ENCODE measurements at regions not wholly inside any gene's neighbourhood (a gene's known extent, or its start where the extent isn't known, plus 50 kb on each side); places are given as distances from the start of the nearest gene placed in this dataset.

GRCh38 chr3:72418856-72419255, 429.4 kb downstream of the SHQ1 start:
- Histone ChIP-seq H3K27ac (replicated peaks; ENCODE audit: low read length) (no peak overlapping the region), H4K91ac (ENCODE audit: low read depth, low read length, poor library complexity) (no peak overlapping the region), H3K4ac (ENCODE audit: low read length) (no peak overlapping the region), H3K4me1 (ENCODE audit: control insufficient read depth in 2 of 2, insufficient read depth in 1 of 2, low read depth in 1 of 2, low read length in 2 of 2) (no peaks in the 10 kb centered on the region), H2BK12ac (ENCODE audit: low read length) (no peak overlapping the region), H3K9ac (ENCODE audit: low read depth, low read length, poor library complexity) (no peak overlapping the region), H2AFZ (ENCODE audit: low read length) (no peak overlapping the region), H3K27me3 (ENCODE audit: control insufficient read depth in 3 of 3, insufficient read depth in 3 of 3, low read depth in 1 of 3, low read length in 3 of 3) (no peaks in the 10 kb centered on the region), H2BK15ac (ENCODE audit: low read length) (no peak overlapping the region), H3K14ac (ENCODE audit: low read length) (no peak overlapping the region), H3K18ac (ENCODE audit: low read length) (no peak overlapping the region), H3K79me1 (ENCODE audit: low read depth, low read length) (peaks cover 6% of the 10 kb centered on the region), H3K9me3 (replicated peaks in 1 of 2; ENCODE audit: control insufficient read depth in 2 of 2, insufficient read depth in 1 of 2, low read depth in 1 of 2, low read length in 2 of 2) (peaks cover 0 to 24% of the 10 kb centered on the region in 2 donors), H2BK5ac (ENCODE audit: low read length) (no peak overlapping the region), H3K36me3 (replicated peaks in 1 of 2; ENCODE audit: control insufficient read depth in 2 of 2, insufficient read depth in 2 of 2, low read length in 2 of 2) (no peaks in the 10 kb centered on the region), H2AK5ac (ENCODE audit: low read depth, low read length) (no peak overlapping the region), H3K4me3 (ENCODE audit: low read length in 2 of 2) (no peak overlapping the region), H4K8ac (ENCODE audit: low read depth, low read length) (no peak overlapping the region), H2BK120ac (ENCODE audit: low read depth, low read length) (no peak overlapping the region), H3K4me2 (ENCODE audit: insufficient read depth, low read length, poor library complexity, severe bottlenecking) (no peak overlapping the region), H3K23ac (ENCODE audit: low read depth, low read length, poor library complexity) (no peak overlapping the region)
- no peak for DNase-seq (ENCODE audit: low spot score)
- WGBS, 2 donors (ENCODE audit: extremely low coverage in 2 of 2, insufficient read length in 2 of 2, insufficient replicate concordance in 1 of 2): no CpG with 5 or more reads among the region's 8 CpGs

GRCh38 chr3:72418244-72418643, 430.0 kb downstream of the SHQ1 start:
- Histone ChIP-seq H3K27me3 (ENCODE audit: control insufficient read depth in 3 of 3, insufficient read depth in 3 of 3, low read depth in 1 of 3, low read length in 3 of 3) (no peaks in the 10 kb centered on the region), H3K14ac (ENCODE audit: low read length) (no peak overlapping the region), H3K4me2 (ENCODE audit: insufficient read depth, low read length, poor library complexity, severe bottlenecking) (no peak overlapping the region), H2AK5ac (ENCODE audit: low read depth, low read length) (no peak overlapping the region), H2BK12ac (ENCODE audit: low read length) (no peak overlapping the region), H3K36me3 (replicated peaks in 1 of 2; ENCODE audit: control insufficient read depth in 2 of 2, insufficient read depth in 2 of 2, low read length in 2 of 2) (no peaks in the 10 kb centered on the region), H3K79me1 (ENCODE audit: low read depth, low read length) (peaks cover 3% of the 10 kb centered on the region), H3K18ac (ENCODE audit: low read length) (no peak overlapping the region), H3K4me1 (ENCODE audit: control insufficient read depth in 2 of 2, insufficient read depth in 1 of 2, low read depth in 1 of 2, low read length in 2 of 2) (no peaks in the 10 kb centered on the region), H3K4me3 (ENCODE audit: low read length in 2 of 2) (no peak overlapping the region), H3K4ac (ENCODE audit: low read length) (no peak overlapping the region), H3K27ac (replicated peaks; ENCODE audit: low read length) (no peak overlapping the region), H2BK120ac (ENCODE audit: low read depth, low read length) (no peak overlapping the region), H2BK5ac (ENCODE audit: low read length) (no peak overlapping the region), H3K9ac (ENCODE audit: low read depth, low read length, poor library complexity) (no peak overlapping the region), H4K91ac (ENCODE audit: low read depth, low read length, poor library complexity) (no peak overlapping the region), H2AFZ (ENCODE audit: low read length) (no peak overlapping the region), H3K23ac (ENCODE audit: low read depth, low read length, poor library complexity) (no peak overlapping the region), H3K9me3 (replicated peaks in 1 of 2; ENCODE audit: control insufficient read depth in 2 of 2, insufficient read depth in 1 of 2, low read depth in 1 of 2, low read length in 2 of 2) (peaks cover 0 to 24% of the 10 kb centered on the region in 2 donors), H2BK15ac (ENCODE audit: low read length) (no peak overlapping the region), H4K8ac (ENCODE audit: low read depth, low read length) (no peak overlapping the region)
- DNase-seq (ENCODE audit: low spot score): no peak

GRCh38 chr3:72414481-72415016, 433.7 kb downstream of the SHQ1 start:
- H3K18ac ChIP-seq (ENCODE audit: low read length): no peak overlapping the region
- no peak overlapping the region for H4K8ac ChIP-seq (ENCODE audit: low read depth, low read length)
- H3K9me3 ChIP-seq (replicated peaks in 1 of 2; ENCODE audit: control insufficient read depth in 2 of 2, insufficient read depth in 1 of 2, low read depth in 1 of 2, low read length in 2 of 2): peaks cover 0 to 3% of the 10 kb centered on the region in 2 donors
- DNase-seq (ENCODE audit: low spot score): no peak
- peaks cover 3% of the 10 kb centered on the region for H3K79me1 ChIP-seq (ENCODE audit: low read depth, low read length)
- no peak overlapping the region for H3K9ac ChIP-seq (ENCODE audit: low read depth, low read length, poor library complexity)
- H3K4ac ChIP-seq (ENCODE audit: low read length): no peak overlapping the region
- no peak overlapping the region for H2BK12ac ChIP-seq (ENCODE audit: low read length)
- H4K91ac ChIP-seq (ENCODE audit: low read depth, low read length, poor library complexity): no peak overlapping the region
- H2BK120ac ChIP-seq (ENCODE audit: low read depth, low read length): no peak overlapping the region
- no peak overlapping the region for H2AFZ ChIP-seq (ENCODE audit: low read length)
- H3K36me3 ChIP-seq (replicated peaks in 1 of 2; ENCODE audit: control insufficient read depth in 2 of 2, insufficient read depth in 2 of 2, low read length in 2 of 2): no peaks in the 10 kb centered on the region
- H3K4me3 ChIP-seq (ENCODE audit: low read length in 2 of 2): no peak overlapping the region
- no peak overlapping the region for H2BK15ac ChIP-seq (ENCODE audit: low read length)
- no peak overlapping the region for H2BK5ac ChIP-seq (ENCODE audit: low read length)
- H2AK5ac ChIP-seq (ENCODE audit: low read depth, low read length): no peak overlapping the region
- no peaks in the 10 kb centered on the region for H3K27me3 ChIP-seq (ENCODE audit: control insufficient read depth in 3 of 3, insufficient read depth in 3 of 3, low read depth in 1 of 3, low read length in 3 of 3)
- H3K27ac ChIP-seq (replicated peaks; ENCODE audit: low read length): no peak overlapping the region
- H3K14ac ChIP-seq (ENCODE audit: low read length): no peak overlapping the region
- H3K23ac ChIP-seq (ENCODE audit: low read depth, low read length, poor library complexity): no peak overlapping the region
- no CpG with 5 or more reads among the region's 3 CpGs for WGBS, 2 donors (ENCODE audit: extremely low coverage in 2 of 2, insufficient read length in 2 of 2, insufficient replicate concordance in 1 of 2)
- no peaks in the 10 kb centered on the region for H3K4me1 ChIP-seq (ENCODE audit: control insufficient read depth in 2 of 2, insufficient read depth in 1 of 2, low read depth in 1 of 2, low read length in 2 of 2)
- H3K4me2 ChIP-seq (ENCODE audit: insufficient read depth, low read length, poor library complexity, severe bottlenecking): no peak overlapping the region

DNA sequence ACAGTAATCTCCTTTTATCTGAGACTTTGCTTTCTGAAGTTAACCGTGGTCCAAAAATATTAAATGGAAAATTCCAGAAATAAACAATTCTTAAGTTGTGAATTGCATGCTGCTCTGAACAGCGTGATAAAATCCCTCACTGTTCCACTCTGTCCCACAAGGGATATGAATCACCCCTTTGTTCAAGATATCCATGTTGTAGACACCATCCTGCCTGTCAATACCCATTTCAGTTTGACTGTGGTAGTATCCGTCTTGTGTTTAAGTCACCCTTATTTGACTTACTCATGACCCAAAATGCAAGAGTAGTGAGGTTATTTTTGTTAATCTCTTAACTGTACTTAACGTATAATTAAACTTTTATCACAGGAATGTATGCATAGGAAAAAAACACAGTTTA, 435.0 kb downstream of the SHQ1 start:
- no peak overlapping the region for H2BK120ac ChIP-seq (ENCODE audit: low read depth, low read length)
- no peak overlapping the region for H2BK15ac ChIP-seq (ENCODE audit: low read length)
- H3K27ac ChIP-seq (replicated peaks; ENCODE audit: low read length): no peak overlapping the region
- H2AFZ ChIP-seq (ENCODE audit: low read length): no peak overlapping the region
- no peak for DNase-seq (ENCODE audit: low spot score)
- H2BK5ac ChIP-seq (ENCODE audit: low read length): no peak overlapping the region
- H3K14ac ChIP-seq (ENCODE audit: low read length): no peak overlapping the region
- no peaks in the 10 kb centered on the region for H3K4me1 ChIP-seq (ENCODE audit: control insufficient read depth in 2 of 2, insufficient read depth in 1 of 2, low read depth in 1 of 2, low read length in 2 of 2)
- no peak overlapping the region for H3K4me2 ChIP-seq (ENCODE audit: insufficient read depth, low read length, poor library complexity, severe bottlenecking)
- H2AK5ac ChIP-seq (ENCODE audit: low read depth, low read length): no peak overlapping the region
- no peak overlapping the region for H3K18ac ChIP-seq (ENCODE audit: low read length)
- no peaks in the 10 kb centered on the region for H3K27me3 ChIP-seq (ENCODE audit: control insufficient read depth in 3 of 3, insufficient read depth in 3 of 3, low read depth in 1 of 3, low read length in 3 of 3)
- no peak overlapping the region for H3K9ac ChIP-seq (ENCODE audit: low read depth, low read length, poor library complexity)
- H3K9me3 ChIP-seq (replicated peaks in 1 of 2; ENCODE audit: control insufficient read depth in 2 of 2, insufficient read depth in 1 of 2, low read depth in 1 of 2, low read length in 2 of 2): peaks cover 0 to 3% of the 10 kb centered on the region in 2 donors
- H3K4me3 ChIP-seq (ENCODE audit: low read length in 2 of 2): no peak overlapping the region
- H3K79me1 ChIP-seq (ENCODE audit: low read depth, low read length): peaks cover 3% of the 10 kb centered on the region
- no peaks in the 10 kb centered on the region for H3K36me3 ChIP-seq (replicated peaks in 1 of 2; ENCODE audit: control insufficient read depth in 2 of 2, insufficient read depth in 2 of 2, low read length in 2 of 2)
- no peak overlapping the region for H3K23ac ChIP-seq (ENCODE audit: low read depth, low read length, poor library complexity)
- H4K91ac ChIP-seq (ENCODE audit: low read depth, low read length, poor library complexity): no peak overlapping the region
- H2BK12ac ChIP-seq (ENCODE audit: low read length): no peak overlapping the region
- no CpG with 5 or more reads among the region's 4 CpGs for WGBS, 2 donors (ENCODE audit: extremely low coverage in 2 of 2, insufficient read length in 2 of 2, insufficient replicate concordance in 1 of 2)
- no peak overlapping the region for H3K4ac ChIP-seq (ENCODE audit: low read length)
- H4K8ac ChIP-seq (ENCODE audit: low read depth, low read length): no peak overlapping the region

Data from neuronal stem cell (in vitro differentiated cells).